ENCODE measurements at regions not wholly inside any gene's neighbourhood (a gene's known extent, or its start where the extent isn't known, plus 50 kb on each side); places are given as distances from the start of the nearest gene placed in this dataset.

DNA sequence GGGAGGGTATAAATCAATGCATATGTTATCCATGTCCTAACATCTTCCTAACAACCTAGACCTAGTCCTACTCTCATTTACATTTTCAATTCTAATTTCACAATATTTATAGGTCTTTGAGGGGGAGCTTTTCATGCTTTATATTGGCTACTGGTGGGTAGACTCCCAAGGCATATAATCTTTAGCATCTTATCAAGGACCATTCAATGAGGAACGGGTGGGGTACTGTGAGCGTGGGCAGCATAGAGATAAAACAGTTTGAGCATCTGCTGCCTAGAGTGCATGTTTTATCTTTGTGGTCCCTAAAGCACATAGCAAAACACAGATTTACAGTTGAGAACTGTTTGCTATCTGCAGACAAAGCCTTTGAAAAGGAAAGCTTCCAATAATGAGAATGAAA lies 427.6 kb upstream of the WWC1 start:
- intact Hi-C loops (cut with micrococcal nuclease) (no loop called here), dilution Hi-C loops (cut with MboI; ENCODE audit: extremely low pct_ligation_motif_present, low sequenced_read_pairs) (no loop called here)
- FAIRE-seq: no peak
- H3K9me1 ChIP-seq (replicated peaks; ENCODE audit: control insufficient read depth, extremely low read depth, insufficient read depth, low read length): no peaks in the 10 kb centered on the region
- POLR2A ChIA-PET: no interaction called here
- CTCF ChIA-PET: no interaction called here
- H3K9me3 ChIP-seq (replicated peaks; ENCODE audit: control insufficient read depth, insufficient read depth, low read length): no peaks in the 10 kb centered on the region
- no TSS peak for BruUV-seq (replicated peaks)
- no peak overlapping the region for H3K27ac ChIP-seq (ENCODE audit: insufficient read depth, low read depth, low read length)
- no peak overlapping the region for H3K9ac ChIP-seq (replicated peaks; ENCODE audit: extremely low read depth, insufficient read depth, low read length)
- no peaks in the 10 kb centered on the region for H3K4me1 ChIP-seq (ENCODE audit: control insufficient read depth, extremely low read depth, insufficient read depth, low read length)
- no peak overlapping the region for H3K4me2 ChIP-seq (ENCODE audit: insufficient read depth, low read length)
- no peak for DNase-seq (ENCODE audit: low read depth, low spot score)
- H3K36me3 ChIP-seq (ENCODE audit: control insufficient read depth in 2 of 2, extremely low read depth in 1 of 2, insufficient read depth in 2 of 2, low read length in 2 of 2): no peaks in the 10 kb centered on the region
- no peaks in the 10 kb centered on the region for H3K27me3 ChIP-seq (ENCODE audit: control insufficient read depth in 2 of 2, insufficient read depth in 2 of 2, low read length in 2 of 2)
- no peaks in the 10 kb centered on the region for H3K79me2 ChIP-seq (ENCODE audit: control insufficient read depth, insufficient read depth, low read length)
- no peak overlapping the region for H3K4me3 ChIP-seq (replicated peaks in 1 of 3; ENCODE audit: insufficient read depth in 1 of 3, low read depth in 1 of 3, low read length in 3 of 3)
- H2AFZ ChIP-seq (ENCODE audit: low read depth, low read length): no peak overlapping the region
- TF ChIP-seq EZH2 (IDR thresholded peaks at IDR 0.05; ENCODE audit: borderline replicate concordance, low read depth, low read length, severe bottlenecking) (no peak), FOS (IDR thresholded peaks at IDR 0.05; ENCODE audit: borderline replicate concordance, insufficient read depth, low read length) (no peak), POLR2AphosphoS5 (IDR thresholded peaks at IDR 0.05; ENCODE audit: insufficient read depth, low read depth, low read length) (no peak), POLR2A (IDR thresholded peaks at IDR 0.05; ENCODE audit: low read depth, low read length) (no peak), CTCF (IDR thresholded peaks at IDR 0.05; ENCODE audit: extremely low read depth in 1 of 2, insufficient read depth in 1 of 2, low read depth in 1 of 2, low read length in 2 of 2) (no peak)
- no peaks in the 10 kb centered on the region for H4K20me1 ChIP-seq (replicated peaks; ENCODE audit: control insufficient read depth, extremely low read depth, insufficient read depth, low read length)

DNA sequence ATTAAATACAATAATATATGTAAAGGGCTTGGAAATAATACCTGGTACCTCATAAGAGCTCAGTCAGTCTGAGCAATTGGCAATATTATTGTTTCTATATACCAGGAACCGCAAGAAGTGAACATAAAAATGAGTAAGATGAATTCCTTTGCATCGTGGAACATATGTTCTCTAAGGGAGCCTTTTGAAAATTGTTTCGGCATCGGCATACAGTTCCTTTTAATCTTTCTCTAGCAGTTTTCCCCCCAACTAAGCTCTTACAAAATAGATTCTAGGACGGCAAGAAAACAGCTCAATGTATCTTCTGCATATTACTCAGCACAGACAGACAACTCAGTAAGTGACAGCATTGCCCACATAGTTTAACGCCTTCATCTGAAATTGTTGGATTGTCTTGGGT lies 426.6 kb upstream of the WWC1 start:
- FAIRE-seq (no peak), DNase-seq (ENCODE audit: low read depth, low spot score) (no peak)
- H3K27ac ChIP-seq (ENCODE audit: insufficient read depth, low read depth, low read length): no peak overlapping the region
- CTCF ChIA-PET: interaction anchor here (0.5 kb wide), 1 partner anchor 355 kb away, joined by 3 read pairs; no protein-coding TSS in a partner anchor
- BruUV-seq (replicated peaks): no TSS peak
- dilution Hi-C loops (cut with MboI; ENCODE audit: extremely low pct_ligation_motif_present, low sequenced_read_pairs) (no loop called here), intact Hi-C loops (cut with micrococcal nuclease) (no loop called here)
- no peak overlapping the region for H3K4me2 ChIP-seq (ENCODE audit: insufficient read depth, low read length)
- H3K9ac ChIP-seq (replicated peaks; ENCODE audit: extremely low read depth, insufficient read depth, low read length): no peak overlapping the region
- peaks cover 2% of the 10 kb centered on the region for H3K9me3 ChIP-seq (replicated peaks; ENCODE audit: control insufficient read depth, insufficient read depth, low read length)
- POLR2A ChIA-PET: no interaction called here
- no peaks in the 10 kb centered on the region for H3K36me3 ChIP-seq (ENCODE audit: control insufficient read depth in 2 of 2, extremely low read depth in 1 of 2, insufficient read depth in 2 of 2, low read length in 2 of 2)
- no peaks in the 10 kb centered on the region for H3K27me3 ChIP-seq (ENCODE audit: control insufficient read depth in 2 of 2, insufficient read depth in 2 of 2, low read length in 2 of 2)
- H2AFZ ChIP-seq (ENCODE audit: low read depth, low read length): no peak overlapping the region
- no peak overlapping the region for H3K4me3 ChIP-seq (replicated peaks in 1 of 3; ENCODE audit: insufficient read depth in 1 of 3, low read depth in 1 of 3, low read length in 3 of 3)
- TF ChIP-seq JUN (IDR thresholded peaks at IDR 0.05; ENCODE audit: borderline replicate concordance, insufficient read depth, insufficient read length, low read depth) (no peak), CTCF (IDR thresholded peaks at IDR 0.05; ENCODE audit: extremely low read depth in 1 of 2, insufficient read depth in 1 of 2, low read depth in 1 of 2, low read length in 2 of 2) (no peak), MYC (IDR thresholded peaks at IDR 0.05; ENCODE audit: low read depth, low read length) (no peak), GATA2 (IDR thresholded peaks at IDR 0.05; ENCODE audit: insufficient read depth, insufficient read length, low read depth, low read length) (no peak), POLR2AphosphoS5 (IDR thresholded peaks at IDR 0.05; ENCODE audit: insufficient read depth, low read depth, low read length) (no peak), POLR2A (IDR thresholded peaks at IDR 0.05; ENCODE audit: low read depth, low read length) (no peak), FOS (IDR thresholded peaks at IDR 0.05; ENCODE audit: borderline replicate concordance, insufficient read depth, low read length) (no peak), EZH2 (IDR thresholded peaks at IDR 0.05; ENCODE audit: borderline replicate concordance, low read depth, low read length, severe bottlenecking) (no peak)
- TF ChIP-seq, protein P1, sequence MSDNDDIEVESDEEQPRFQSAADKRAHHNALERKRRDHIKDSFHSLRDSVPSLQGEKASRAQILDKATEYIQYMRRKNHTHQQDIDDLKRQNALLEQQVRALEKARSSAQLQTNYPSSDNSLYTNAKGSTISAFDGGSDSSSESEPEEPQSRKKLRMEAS (IDR thresholded peaks at IDR 0.05; ENCODE audit: insufficient read depth, insufficient read length): no peak
- H3K79me2 ChIP-seq (ENCODE audit: control insufficient read depth, insufficient read depth, low read length): no peaks in the 10 kb centered on the region
- no peaks in the 10 kb centered on the region for H3K9me1 ChIP-seq (replicated peaks; ENCODE audit: control insufficient read depth, extremely low read depth, insufficient read depth, low read length)
- no peaks in the 10 kb centered on the region for H3K4me1 ChIP-seq (ENCODE audit: control insufficient read depth, extremely low read depth, insufficient read depth, low read length)
- no peaks in the 10 kb centered on the region for H4K20me1 ChIP-seq (replicated peaks; ENCODE audit: control insufficient read depth, extremely low read depth, insufficient read depth, low read length)

Data from endothelial cell of umbilical vein (primary cell).